ENCODE measurements at regions not wholly inside any gene's neighbourhood (a gene's known extent, or its start where the extent isn't known, plus 50 kb on each side); places are given as distances from the start of the nearest gene placed in this dataset.

GRCh38 chr6:4348462-4349112 lies 213.2 kb upstream of the ECI2 start:
- TF ChIP-seq, protein P1, sequence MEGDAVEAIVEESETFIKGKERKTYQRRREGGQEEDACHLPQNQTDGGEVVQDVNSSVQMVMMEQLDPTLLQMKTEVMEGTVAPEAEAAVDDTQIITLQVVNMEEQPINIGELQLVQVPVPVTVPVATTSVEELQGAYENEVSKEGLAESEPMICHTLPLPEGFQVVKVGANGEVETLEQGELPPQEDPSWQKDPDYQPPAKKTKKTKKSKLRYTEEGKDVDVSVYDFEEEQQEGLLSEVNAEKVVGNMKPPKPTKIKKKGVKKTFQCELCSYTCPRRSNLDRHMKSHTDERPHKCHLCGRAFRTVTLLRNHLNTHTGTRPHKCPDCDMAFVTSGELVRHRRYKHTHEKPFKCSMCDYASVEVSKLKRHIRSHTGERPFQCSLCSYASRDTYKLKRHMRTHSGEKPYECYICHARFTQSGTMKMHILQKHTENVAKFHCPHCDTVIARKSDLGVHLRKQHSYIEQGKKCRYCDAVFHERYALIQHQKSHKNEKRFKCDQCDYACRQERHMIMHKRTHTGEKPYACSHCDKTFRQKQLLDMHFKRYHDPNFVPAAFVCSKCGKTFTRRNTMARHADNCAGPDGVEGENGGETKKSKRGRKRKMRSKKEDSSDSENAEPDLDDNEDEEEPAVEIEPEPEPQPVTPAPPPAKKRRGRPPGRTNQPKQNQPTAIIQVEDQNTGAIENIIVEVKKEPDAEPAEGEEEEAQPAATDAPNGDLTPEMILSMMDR (IDR thresholded peaks at IDR 0.05; ENCODE audit: insufficient read depth, missing control alignments), result no peak
- DNase-seq (ENCODE audit: insufficient read length, low spot score), result no peak
- no peak for FAIRE-seq

DNA sequence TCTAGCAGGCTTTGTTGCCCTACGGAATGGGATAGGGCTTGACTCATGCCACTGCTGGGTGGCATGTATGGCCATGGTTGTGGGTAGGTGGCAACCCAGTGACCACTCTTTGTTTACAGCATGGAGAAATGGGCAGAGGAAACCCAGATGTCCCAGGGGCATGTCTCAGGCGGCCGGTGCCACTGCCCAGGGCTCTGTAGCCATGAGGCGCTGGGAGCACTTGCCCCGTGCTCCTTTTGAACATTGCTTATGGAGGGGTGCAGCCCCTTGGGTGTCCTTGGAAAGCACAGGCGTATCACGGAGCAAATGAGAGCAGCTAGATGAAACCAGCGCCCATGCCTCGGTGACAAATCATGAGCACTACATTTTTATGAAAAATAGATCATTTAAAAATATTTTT lies 212.5 kb upstream of the ECI2 start:
- TF ChIP-seq, protein P1 (IDR thresholded peaks at IDR 0.05; ENCODE audit: insufficient read depth, missing control alignments), result no peak
- FAIRE-seq, result no peak
- DNase-seq (ENCODE audit: insufficient read length, low spot score), result no peak

DNA sequence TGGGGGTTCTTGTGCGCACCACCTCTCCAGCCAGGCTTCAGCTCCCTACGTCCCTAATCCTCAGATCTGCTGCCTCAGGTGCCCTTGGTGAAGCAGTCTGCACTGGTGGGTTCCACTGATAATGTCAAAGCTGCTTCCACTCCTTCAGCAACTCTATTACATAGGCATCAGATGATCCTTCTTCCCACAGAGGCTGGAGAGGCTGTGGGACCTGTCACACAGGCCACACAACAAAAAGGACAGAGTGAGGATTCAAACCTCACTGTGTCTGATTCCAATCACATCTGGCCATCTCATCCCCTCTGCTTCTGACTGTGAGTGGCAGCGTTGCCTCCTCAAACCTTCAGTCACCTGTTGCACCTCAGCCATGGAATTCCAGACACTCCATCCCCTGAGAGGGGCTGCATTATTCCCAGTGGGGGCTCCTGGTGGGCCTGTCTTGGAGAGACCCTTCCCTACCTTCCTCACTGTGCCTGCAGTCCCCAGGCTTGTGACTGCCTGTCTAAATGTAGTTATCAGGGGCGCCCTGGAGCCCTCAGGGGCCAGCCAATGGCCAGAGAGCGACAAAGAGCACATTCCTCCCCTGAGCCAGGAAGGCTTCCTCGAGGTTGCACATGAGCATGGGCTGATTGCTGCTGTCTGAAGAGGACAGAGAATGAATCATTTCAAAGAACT lies 211.4 kb upstream of the ECI2 start:
- DNase-seq (ENCODE audit: insufficient read length, low spot score) (no peak), FAIRE-seq (no peak)
- TF ChIP-seq, protein P1 (IDR thresholded peaks at IDR 0.05; ENCODE audit: insufficient read depth, missing control alignments), result no peak

GRCh38 chr6:4345543-4345942 lies 210.2 kb upstream of the ECI2 start:
- FAIRE-seq, result no peak
- TF ChIP-seq, protein P1 (IDR thresholded peaks at IDR 0.05; ENCODE audit: insufficient read depth, missing control alignments), result no peak
- DNase-seq (ENCODE audit: insufficient read length, low spot score), result no peak

- DNase-seq (ENCODE audit: insufficient read length, low spot score) (no peak), FAIRE-seq (no peak)
Measured at GRCh38 chr6:4344317-4344899, 209.0 kb upstream of the ECI2 start.

DNA sequence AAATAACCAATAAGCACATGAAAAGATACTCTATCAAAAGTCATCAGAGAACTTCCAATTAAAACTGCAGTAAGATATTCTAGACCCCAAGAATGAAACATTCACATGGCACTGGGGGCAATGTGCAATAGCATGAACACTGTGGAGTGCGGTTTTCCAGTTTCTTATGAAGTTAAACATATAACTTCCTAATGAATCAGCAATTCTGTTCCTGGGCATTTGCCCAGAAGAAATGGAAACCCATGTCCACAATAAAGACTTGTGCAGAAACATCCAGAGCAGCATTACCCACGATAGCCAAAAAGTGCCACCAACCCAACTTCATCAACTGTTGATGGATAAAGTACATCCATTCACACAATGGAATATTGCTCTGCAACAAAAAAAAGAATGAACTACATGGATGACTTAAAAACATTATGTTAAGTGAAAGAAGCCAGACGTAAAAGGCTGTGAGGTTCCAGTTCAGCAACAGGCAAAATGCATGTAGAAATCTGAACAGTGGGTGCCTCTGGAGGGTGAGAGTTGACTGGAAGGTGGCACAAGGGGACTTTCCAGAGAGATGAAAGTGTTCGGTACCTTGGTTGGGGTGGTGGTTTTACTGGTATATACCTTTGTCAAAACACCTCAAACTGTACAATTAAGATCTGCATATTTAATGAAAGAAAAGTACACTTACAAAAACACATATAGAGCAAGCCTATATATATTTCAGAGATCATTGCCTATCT lies 207.2 kb upstream of the ECI2 start:
- DNase-seq (ENCODE audit: insufficient read length, low spot score), result no peak
- FAIRE-seq, result no peak
- TF ChIP-seq, protein P1 (IDR thresholded peaks at IDR 0.05; ENCODE audit: insufficient read depth, missing control alignments), result no peak

More at GRCh38 chr6:4344317-4344899, 209.0 kb upstream of the ECI2 start:
- TF ChIP-seq, protein P1 (IDR thresholded peaks at IDR 0.05; ENCODE audit: insufficient read depth, missing control alignments), result no peak

Measured in D721Med (cell line).